ENCODE measurements at regions not wholly inside any gene's neighbourhood (a gene's known extent, or its start where the extent isn't known, plus 50 kb on each side); places are given as distances from the start of the nearest gene placed in this dataset.

- TF ChIP-seq CTCF (IDR thresholded peaks at IDR 0.05), result no peak
- ATAC-seq (ENCODE audit: low FRiP score) (no peak), DNase-seq (ENCODE audit: low spot score) (no peak)
These were observed 1490.2 kb upstream of the SLC39A10 start for GRCh38 chr2:194166818-194167217.

GRCh38 chr2:194155431-194155830 lies 1501.6 kb upstream of the SLC39A10 start:
- no peak for ATAC-seq (ENCODE audit: low FRiP score)
- TF ChIP-seq CTCF (IDR thresholded peaks at IDR 0.05), result no peak
- no peak for DNase-seq (ENCODE audit: low spot score)

GRCh38 chr2:194151231-194151630 lies 1505.8 kb upstream of the SLC39A10 start:
- ATAC-seq (ENCODE audit: low FRiP score) (no peak), DNase-seq (ENCODE audit: low spot score) (no peak)
- no peak for TF ChIP-seq CTCF (IDR thresholded peaks at IDR 0.05)

- ATAC-seq (ENCODE audit: low FRiP score) (no peak), DNase-seq (ENCODE audit: low spot score) (no peak)
- no peak for TF ChIP-seq CTCF (IDR thresholded peaks at IDR 0.05)
These were observed 1521.6 kb upstream of the SLC39A10 start for GRCh38 chr2:194135463-194135862.

GRCh38 chr2:194128810-194129209 lies 1528.2 kb upstream of the SLC39A10 start:
- TF ChIP-seq CTCF (IDR thresholded peaks at IDR 0.05), result no peak
- ATAC-seq (ENCODE audit: low FRiP score) (no peak), DNase-seq (ENCODE audit: low spot score) (no peak)

GRCh38 chr2:194126418-194126817 lies 1530.6 kb upstream of the SLC39A10 start:
- no peak for TF ChIP-seq CTCF (IDR thresholded peaks at IDR 0.05)
- no peak for ATAC-seq (ENCODE audit: low FRiP score)
- DNase-seq (ENCODE audit: low spot score), result no peak

GRCh38 chr2:194116861-194117260 lies 1540.2 kb upstream of the SLC39A10 start:
- no peak for TF ChIP-seq CTCF (IDR thresholded peaks at IDR 0.05)
- DNase-seq (ENCODE audit: low spot score), result no peak

More at GRCh38 chr2:194116861-194117260, 1540.2 kb upstream of the SLC39A10 start:
- no peak for ATAC-seq (ENCODE audit: low FRiP score)

All from omental fat pad (tissue), 3 donors.